Stimulated activated naive B cell treated with anti-CD40 and anti-IgM and Interleukin-4, amounts not matched to agents 10 μg/mL and 1 μg/mL and 100 μg/mL, for 72 hours (primary cell): ENCODE measurements at regions not wholly inside any gene's neighbourhood (a gene's known extent, or its start where the extent isn't known, plus 50 kb on each side); places are given as distances from the start of the nearest gene placed in this dataset.

Experiments
- ATAC-seq, 2 donors: fragments of 150-1000 bp; cut with Tn5 transposase; replicated peaks; 2 replicates each; pipeline ENCODE4 v1.10.0; 2021; ENCODE audit warnings: moderate library complexity in 1 of 2
- DNase-seq: peaks from one replicate; pipeline ENCODE4 v3.0.0; 2021
- H3K27ac Mint-ChIP-seq: one replicate; pipeline ENCODE4 v1.8.0; 2022; ENCODE audit warnings: mild to moderate bottlenecking, mixed read lengths
- H3K27me3 Mint-ChIP-seq, 2 donors: one replicate each; pipeline ENCODE4 v1.8.0; 2022; ENCODE audit warnings: mixed read lengths in 2 of 2
- H3K36me3 Mint-ChIP-seq, 2 donors: one replicate each; pipeline ENCODE4 v1.8.0; 2022; ENCODE audit warnings: mixed read lengths in 2 of 2, mild to moderate bottlenecking in 1 of 2
- H3K4me1 Mint-ChIP-seq, 2 donors: one replicate each; pipeline ENCODE4 v1.8.0; 2022; ENCODE audit warnings: mixed read lengths in 2 of 2, mild to moderate bottlenecking in 1 of 2
- H3K4me3 Mint-ChIP-seq, 2 donors: one replicate each; pipeline ENCODE4 v1.8.0; 2022; ENCODE audit warnings: mild to moderate bottlenecking in 2 of 2, mixed read lengths in 2 of 2, moderate library complexity in 1 of 2
- H3K9me3 Mint-ChIP-seq, 2 donors: one replicate each; pipeline ENCODE4 v1.8.0; 2022; ENCODE audit warnings: mixed read lengths in 2 of 2, mild to moderate bottlenecking in 1 of 2

DNA sequence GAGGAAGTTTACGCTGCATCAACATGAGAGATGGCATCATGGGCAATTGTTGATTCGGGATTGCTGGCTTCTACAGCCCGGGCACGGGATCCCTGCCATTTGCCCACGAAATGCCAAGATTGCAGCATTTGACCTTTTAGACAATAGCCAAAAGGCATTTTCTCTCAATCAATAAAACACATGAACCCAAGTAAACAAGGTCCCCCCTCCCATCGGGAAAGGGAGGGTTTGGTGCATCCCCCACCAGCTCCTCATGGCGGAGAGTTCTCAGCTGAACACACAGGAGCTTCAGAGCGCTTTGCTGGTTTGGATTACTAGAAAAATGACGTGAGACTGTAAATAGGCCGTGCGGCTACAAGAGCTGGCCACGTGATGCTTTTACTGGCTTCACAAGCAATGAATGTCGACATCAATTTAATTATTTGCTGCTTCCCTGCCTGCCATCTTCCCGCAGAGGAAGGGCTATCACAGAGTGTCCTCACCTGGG is 147.6 kb downstream of the C16orf95 start:
- Mint-ChIP-seq H3K4me1 (no peaks in the 10 kb centered on the region), H3K27ac (no peak overlapping the region), H3K9me3 (peaks cover 4 to 9% of the 10 kb centered on the region in 2 donors), H3K27me3 (no peaks in the 10 kb centered on the region), H3K36me3 (no peaks in the 10 kb centered on the region), H3K4me3 (no peak overlapping the region)
- ATAC-seq (no peak), DNase-seq (no peak)

DNA sequence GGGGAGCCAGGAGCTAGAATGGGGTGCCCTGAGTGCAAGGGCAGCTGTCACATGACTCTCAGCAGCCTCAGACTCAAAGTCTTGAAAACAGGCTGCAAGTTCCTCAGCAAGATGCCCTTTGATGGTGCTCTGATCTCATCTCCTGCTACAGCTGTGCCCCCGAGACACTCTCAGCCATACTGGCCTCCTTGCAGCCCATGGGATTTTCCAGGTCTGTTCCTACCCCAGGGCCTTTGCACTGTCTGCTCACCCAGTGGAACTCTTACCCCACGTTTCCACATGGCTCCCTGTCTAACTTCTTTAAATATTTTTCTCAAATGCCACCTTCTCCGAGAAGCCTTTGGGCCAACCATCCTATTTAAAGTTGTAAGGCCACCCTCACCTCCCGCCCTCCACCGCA is 146.9 kb downstream of the C16orf95 start:
- ATAC-seq: no peak
- H3K27me3 Mint-ChIP-seq: no peaks in the 10 kb centered on the region
- DNase-seq: no peak
- no peak overlapping the region for H3K4me3 Mint-ChIP-seq
- H3K36me3 Mint-ChIP-seq: no peaks in the 10 kb centered on the region
- H3K27ac Mint-ChIP-seq: no peak overlapping the region
- H3K9me3 Mint-ChIP-seq: peaks cover 4 to 9% of the 10 kb centered on the region in 2 donors
- no peaks in the 10 kb centered on the region for H3K4me1 Mint-ChIP-seq

DNA sequence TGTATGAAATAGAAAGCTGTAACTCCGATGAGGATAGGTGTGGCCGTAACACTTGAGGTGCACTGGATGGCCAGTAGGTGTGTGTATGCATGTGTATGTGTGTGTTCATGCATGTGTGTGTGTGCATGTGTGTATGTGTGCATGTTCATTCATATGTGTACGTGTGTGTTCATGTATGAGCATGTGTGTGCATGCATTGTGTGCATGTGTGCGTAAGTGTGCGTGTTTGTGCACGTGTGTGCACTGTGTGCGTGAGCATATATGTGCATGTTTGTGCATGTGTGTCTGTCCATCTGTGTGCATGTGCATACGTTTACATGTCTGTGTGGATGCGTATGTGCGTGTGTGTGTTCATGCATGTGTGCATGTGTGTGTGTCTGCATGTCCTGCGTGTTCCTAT is 145.5 kb downstream of the C16orf95 start:
- Mint-ChIP-seq H3K9me3 (peaks cover 4 to 9% of the 10 kb centered on the region in 2 donors), H3K27ac (no peak overlapping the region), H3K36me3 (no peaks in the 10 kb centered on the region), H3K27me3 (peaks cover 0 to 3% of the 10 kb centered on the region in 2 donors), H3K4me3 (no peak overlapping the region), H3K4me1 (no peaks in the 10 kb centered on the region)
- no peak for ATAC-seq
- DNase-seq: no peak

DNA sequence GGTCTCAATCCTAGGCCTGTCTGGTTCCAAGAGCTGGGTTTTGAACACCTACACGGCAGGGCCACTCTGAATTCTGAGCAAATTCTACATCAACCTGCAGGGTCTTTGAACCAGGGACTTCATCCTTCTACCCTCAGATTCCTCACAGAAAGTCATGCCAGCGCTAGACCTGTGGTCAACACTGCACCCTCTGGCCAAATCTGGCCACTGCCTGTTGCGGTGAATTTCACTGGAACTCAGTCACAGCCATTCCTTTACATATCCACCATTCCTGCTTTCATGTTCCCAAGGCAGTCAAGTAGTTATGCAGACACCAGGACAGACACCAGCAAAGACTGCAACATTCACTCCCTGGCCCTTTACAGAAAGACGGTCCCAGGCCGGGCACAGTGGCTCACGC is 144.6 kb downstream of the C16orf95 start:
- H3K9me3 Mint-ChIP-seq: peaks cover 3% of the 10 kb centered on the region in 2 donors
- no peak for DNase-seq

DNA sequence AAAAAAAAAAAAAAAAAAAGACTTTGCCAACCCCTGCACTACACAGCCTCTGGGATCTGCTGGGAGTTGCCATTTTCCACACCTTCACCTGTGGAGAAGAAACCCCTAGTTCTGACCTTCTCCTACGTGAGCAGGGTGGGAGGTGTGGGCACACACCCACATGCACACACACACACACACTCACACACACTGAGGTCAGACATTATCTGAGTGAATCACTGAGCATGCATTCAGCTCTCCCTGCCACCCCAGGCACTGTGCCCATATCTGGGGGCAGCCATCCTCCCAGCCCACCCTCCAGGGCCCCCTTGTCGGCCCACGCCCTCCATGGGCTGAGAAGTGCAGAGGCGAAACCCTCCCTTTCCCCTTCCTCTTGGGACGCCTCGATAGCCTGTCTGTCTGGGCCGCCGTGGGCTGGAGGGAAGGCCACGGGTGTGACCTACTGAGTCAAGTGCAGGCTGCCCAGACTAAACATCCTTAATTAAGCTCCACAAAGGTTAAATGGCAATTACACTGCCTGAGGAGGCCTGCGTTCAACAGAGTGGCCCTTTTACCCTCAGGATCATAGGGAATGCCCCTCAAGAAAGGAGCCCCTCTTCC is 143.8 kb downstream of the C16orf95 start:
- DNase-seq (no peak), ATAC-seq (no peak)
- Mint-ChIP-seq H3K27ac (no peak overlapping the region), H3K4me1 (no peaks in the 10 kb centered on the region), H3K4me3 (no peak overlapping the region), H3K36me3 (no peaks in the 10 kb centered on the region), H3K9me3 (no peaks in the 10 kb centered on the region), H3K27me3 (peaks cover 16 to 20% of the 10 kb centered on the region in 2 donors)

More for the DNA sequence above, 144.6 kb downstream of the C16orf95 start:
- H3K27me3 Mint-ChIP-seq: peaks cover 9 to 12% of the 10 kb centered on the region in 2 donors
- no peak for ATAC-seq
- H3K4me3 Mint-ChIP-seq: no peak overlapping the region
- H3K4me1 Mint-ChIP-seq: no peaks in the 10 kb centered on the region
- no peaks in the 10 kb centered on the region for H3K36me3 Mint-ChIP-seq
- no peak overlapping the region for H3K27ac Mint-ChIP-seq

DNA sequence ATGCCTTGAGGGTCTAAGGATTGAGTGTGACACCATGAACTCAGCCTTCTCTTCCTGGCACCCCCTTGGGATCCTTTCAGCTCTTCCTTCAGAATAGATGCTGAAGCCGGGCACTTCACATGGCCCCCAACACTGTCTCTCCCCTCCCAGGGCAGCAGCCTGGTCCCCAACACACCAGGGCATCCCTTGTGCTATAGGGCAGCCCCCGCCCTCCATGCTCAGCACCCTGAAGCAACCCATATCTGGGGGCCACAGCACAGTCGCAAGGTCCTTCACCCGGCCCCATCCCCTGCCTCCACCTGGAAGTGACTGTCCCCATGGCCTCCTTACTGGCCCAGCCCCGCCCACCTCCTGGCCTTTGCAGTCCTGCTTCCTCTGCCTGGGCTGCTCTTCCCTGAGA is 143.1 kb downstream of the C16orf95 start:
- Mint-ChIP-seq H3K9me3 (no peaks in the 10 kb centered on the region), H3K27ac (no peak overlapping the region), H3K4me3 (no peak overlapping the region), H3K36me3 (no peaks in the 10 kb centered on the region), H3K27me3 (peaks cover 23 to 26% of the 10 kb centered on the region in 2 donors), H3K4me1 (no peaks in the 10 kb centered on the region)
- DNase-seq (no peak), ATAC-seq (no peak)

DNA sequence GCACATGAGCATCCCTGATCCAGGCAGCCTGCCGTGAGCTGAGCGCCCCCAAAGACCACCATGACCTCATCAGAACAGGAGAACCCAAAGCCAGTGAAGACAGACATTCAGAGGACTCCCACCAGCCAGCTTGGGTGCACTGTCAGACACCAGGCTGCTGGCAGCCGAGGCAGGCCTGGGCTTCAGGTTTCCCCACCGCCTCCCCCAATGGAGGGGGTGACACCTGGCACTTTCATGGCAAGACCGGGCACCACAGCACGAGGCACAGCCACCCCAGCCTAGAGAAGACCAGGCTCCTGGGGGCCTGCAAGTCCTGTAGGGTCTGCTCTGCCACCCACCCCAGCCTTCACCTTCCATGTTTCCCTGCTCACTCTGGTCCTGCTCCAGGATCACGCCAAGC is 140.5 kb downstream of the C16orf95 start:
- ATAC-seq: no peak
- H3K4me3 Mint-ChIP-seq: no peak overlapping the region
- H3K27me3 Mint-ChIP-seq: peaks cover 32 to 41% of the 10 kb centered on the region in 2 donors
- H3K4me1 Mint-ChIP-seq: no peaks in the 10 kb centered on the region
- no peaks in the 10 kb centered on the region for H3K36me3 Mint-ChIP-seq
- H3K27ac Mint-ChIP-seq: no peak overlapping the region
- H3K9me3 Mint-ChIP-seq: no peaks in the 10 kb centered on the region
- no peak for DNase-seq

DNA sequence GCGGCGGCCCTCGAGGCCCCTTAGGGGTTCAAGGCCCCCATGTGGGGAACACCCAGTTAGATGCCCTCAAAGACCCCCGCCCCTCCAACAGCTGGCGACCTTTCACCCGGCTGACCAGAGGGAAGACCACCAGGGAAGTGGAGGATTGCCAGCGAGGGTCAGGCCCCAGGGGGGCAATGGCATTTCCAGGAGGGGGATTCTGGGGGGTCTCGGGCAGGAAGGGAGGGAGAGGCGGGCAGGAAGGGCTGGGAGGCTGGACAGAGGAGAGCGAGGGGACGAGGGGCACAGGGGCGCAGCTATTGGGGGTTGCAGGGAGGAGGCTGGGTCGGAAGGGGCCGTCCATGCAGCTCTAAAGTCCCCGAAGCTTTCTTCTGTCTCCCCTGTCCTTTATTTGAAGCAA is 139.5 kb downstream of the C16orf95 start:
- Mint-ChIP-seq H3K4me3 (no peak overlapping the region), H3K36me3 (no peaks in the 10 kb centered on the region), H3K27me3 (peaks cover 32 to 41% of the 10 kb centered on the region in 2 donors), H3K9me3 (no peaks in the 10 kb centered on the region), H3K4me1 (no peaks in the 10 kb centered on the region), H3K27ac (no peak overlapping the region)
- no peak for DNase-seq
- no peak for ATAC-seq

DNA sequence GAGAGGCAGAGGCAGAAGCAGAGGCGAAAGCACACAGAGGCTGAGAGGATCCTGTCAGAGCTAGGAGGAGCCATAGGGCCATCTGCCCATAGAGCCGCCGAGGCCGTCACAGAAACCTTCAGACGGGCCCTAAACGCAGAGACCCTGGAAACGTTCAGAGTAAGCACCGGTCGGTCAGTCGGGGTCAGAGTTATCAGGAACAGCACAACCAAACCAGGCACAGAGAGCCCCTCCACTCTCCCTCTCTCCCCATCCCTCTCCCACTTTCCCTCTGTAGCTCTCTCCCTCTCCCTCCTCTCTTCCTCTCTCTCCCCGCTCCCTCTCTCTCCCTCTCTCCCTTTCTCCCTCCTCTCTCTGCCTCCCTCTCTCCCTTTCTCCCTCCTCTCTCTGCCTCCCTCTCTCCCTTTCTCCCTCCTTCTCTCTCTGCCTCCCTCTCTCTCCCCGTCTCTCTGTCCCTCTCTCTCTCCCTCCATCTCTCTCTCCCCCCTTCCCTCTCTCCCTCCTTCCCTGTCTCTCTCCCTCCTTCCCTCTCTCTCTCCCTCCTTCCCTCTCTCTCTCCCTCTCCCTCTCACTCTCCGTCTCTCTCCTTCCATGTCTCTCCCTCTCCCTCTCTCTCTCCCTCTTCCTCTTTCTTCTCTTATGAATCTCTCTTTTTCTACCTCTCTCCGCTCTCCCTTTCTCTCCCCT is 138.9 kb downstream of the C16orf95 start:
- ATAC-seq (no peak), DNase-seq (no peak)
- H3K4me1 Mint-ChIP-seq: no peaks in the 10 kb centered on the region
- no peaks in the 10 kb centered on the region for H3K9me3 Mint-ChIP-seq
- H3K27ac Mint-ChIP-seq: no peak overlapping the region
- no peak overlapping the region for H3K4me3 Mint-ChIP-seq
- H3K27me3 Mint-ChIP-seq: peaks cover 32 to 41% of the 10 kb centered on the region in 2 donors
- H3K36me3 Mint-ChIP-seq: no peaks in the 10 kb centered on the region

DNA sequence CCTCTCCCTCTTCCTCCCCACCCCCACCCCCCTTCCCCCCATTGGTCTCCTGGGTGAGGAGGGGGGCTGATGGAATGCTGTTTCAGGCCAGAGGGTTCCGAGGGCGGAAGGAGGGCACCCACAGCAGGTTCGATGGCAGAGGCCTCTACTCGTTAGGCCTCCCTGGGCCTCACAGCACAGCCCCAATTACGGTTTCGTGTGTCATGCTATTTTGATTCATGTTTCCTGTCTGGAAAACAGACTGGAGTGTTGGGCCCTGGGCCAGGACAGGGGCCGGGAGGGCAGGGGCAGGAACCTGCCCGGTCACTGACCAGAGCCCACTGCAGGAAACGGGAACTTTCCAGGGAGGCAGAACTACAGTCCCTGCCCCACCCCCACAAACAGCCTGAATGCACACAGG is 138.2 kb downstream of the C16orf95 start:
- ATAC-seq: no peak
- H3K4me3 Mint-ChIP-seq: no peak overlapping the region
- H3K27me3 Mint-ChIP-seq: peaks cover 32 to 41% of the 10 kb centered on the region in 2 donors
- H3K9me3 Mint-ChIP-seq: no peaks in the 10 kb centered on the region
- H3K27ac Mint-ChIP-seq: no peak overlapping the region
- H3K4me1 Mint-ChIP-seq: no peaks in the 10 kb centered on the region
- no peak for DNase-seq
- no peaks in the 10 kb centered on the region for H3K36me3 Mint-ChIP-seq

DNA sequence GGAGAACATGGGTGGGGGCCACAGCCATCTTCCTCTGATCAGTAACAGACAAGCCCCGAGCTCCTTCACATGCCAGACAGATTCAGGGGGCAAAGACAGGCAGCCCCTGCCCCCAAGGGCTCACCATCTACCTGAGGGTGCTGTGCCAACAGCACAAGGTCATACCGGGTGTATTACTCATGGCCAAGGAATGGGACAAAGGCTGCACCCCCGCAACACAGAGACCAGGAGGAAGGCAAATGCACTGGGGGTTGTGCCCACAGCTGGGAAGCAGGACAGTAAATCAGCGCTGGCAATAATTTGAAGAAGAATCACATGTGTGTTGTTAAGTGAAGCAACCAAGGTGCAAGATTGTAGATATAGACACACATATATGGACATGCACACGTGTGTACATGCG is 137.1 kb downstream of the C16orf95 start:
- Mint-ChIP-seq H3K27me3 (peaks cover 32 to 41% of the 10 kb centered on the region in 2 donors), H3K4me1 (no peaks in the 10 kb centered on the region)

DNA sequence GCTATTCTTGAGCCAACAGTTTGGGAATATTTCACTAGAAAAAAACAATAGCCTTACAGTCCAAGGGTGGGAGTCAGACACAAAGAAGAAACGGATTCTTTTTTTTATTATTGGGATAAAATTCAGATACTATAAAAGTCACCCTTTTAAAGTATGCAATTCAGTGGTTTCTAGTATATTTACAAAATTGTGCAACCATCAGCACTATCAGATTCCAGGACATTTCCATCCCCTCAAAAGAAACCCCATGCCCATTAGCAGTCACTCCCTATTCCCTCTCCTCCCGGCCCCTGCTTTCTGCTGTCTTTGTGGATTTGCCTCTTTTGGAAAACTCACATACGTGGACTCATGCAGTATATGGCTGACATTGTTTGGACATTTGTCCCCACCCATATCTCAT is 134.4 kb downstream of the C16orf95 start:
- H3K27ac Mint-ChIP-seq: no peak overlapping the region
- ATAC-seq (no peak), DNase-seq (no peak)
- peaks cover 0 to 5% of the 10 kb centered on the region in 2 donors for H3K4me1 Mint-ChIP-seq
- H3K9me3 Mint-ChIP-seq: peaks cover 9 to 11% of the 10 kb centered on the region in 2 donors
- no peaks in the 10 kb centered on the region for H3K36me3 Mint-ChIP-seq
- no peak overlapping the region for H3K4me3 Mint-ChIP-seq
- H3K27me3 Mint-ChIP-seq: peaks cover 22 to 28% of the 10 kb centered on the region in 2 donors

More for the DNA sequence above, 137.1 kb downstream of the C16orf95 start:
- Mint-ChIP-seq H3K9me3 (no peaks in the 10 kb centered on the region), H3K27ac (no peak overlapping the region), H3K36me3 (no peaks in the 10 kb centered on the region), H3K4me3 (no peak overlapping the region)
- ATAC-seq (no peak), DNase-seq (no peak)

DNA sequence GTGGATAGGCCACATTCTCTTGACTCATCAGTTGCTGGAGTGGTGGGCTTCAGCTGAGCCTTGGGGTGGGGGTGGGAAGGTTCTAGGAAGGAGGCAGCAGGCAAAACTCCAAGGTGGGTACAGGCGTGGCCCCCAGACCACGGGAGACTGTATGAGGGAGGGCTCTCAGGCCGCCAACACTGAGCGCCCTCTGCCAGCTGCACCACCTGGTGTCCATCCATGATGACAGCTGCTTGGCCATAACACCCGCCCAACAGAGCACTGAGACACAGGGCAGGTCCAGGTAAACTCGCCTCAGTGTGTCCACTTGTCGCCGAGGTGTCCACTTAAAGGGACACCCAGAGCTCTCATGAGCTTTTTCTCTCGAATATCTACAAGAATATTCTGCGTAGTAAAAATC is 133.5 kb downstream of the C16orf95 start:
- H3K4me1 Mint-ChIP-seq: peaks cover 0 to 5% of the 10 kb centered on the region in 2 donors
- no peak for DNase-seq
- H3K27ac Mint-ChIP-seq: no peak overlapping the region
- no peaks in the 10 kb centered on the region for H3K36me3 Mint-ChIP-seq
- ATAC-seq: no peak
- peaks cover 13 to 19% of the 10 kb centered on the region in 2 donors for H3K27me3 Mint-ChIP-seq
- no peak overlapping the region for H3K4me3 Mint-ChIP-seq
- peaks cover 14 to 16% of the 10 kb centered on the region in 2 donors for H3K9me3 Mint-ChIP-seq

DNA sequence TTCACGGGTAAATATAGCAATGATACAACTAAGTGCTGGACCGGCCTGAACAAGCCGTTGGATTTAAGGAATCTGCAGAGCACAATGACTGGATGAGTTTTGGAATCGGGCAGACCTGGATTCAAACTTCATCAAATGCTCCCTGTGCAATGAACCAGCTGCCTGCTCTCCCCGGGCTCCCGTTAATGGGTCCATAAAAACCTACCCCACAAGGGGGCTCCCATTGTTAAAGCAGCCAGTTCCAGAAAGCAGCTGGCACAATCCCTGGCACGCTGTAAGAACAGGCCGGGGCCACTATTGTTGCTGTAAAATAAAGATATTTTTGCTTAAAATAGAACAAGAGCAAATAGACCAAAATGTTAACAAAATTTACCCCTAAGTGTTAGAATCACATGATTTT is 131.9 kb downstream of the C16orf95 start:
- no peak for ATAC-seq
- peaks cover 0 to 9% of the 10 kb centered on the region in 2 donors for H3K27me3 Mint-ChIP-seq
- peaks cover 14 to 16% of the 10 kb centered on the region in 2 donors for H3K9me3 Mint-ChIP-seq
- H3K27ac Mint-ChIP-seq: no peak overlapping the region
- H3K4me3 Mint-ChIP-seq: no peak overlapping the region
- peaks cover 0 to 5% of the 10 kb centered on the region in 2 donors for H3K4me1 Mint-ChIP-seq
- H3K36me3 Mint-ChIP-seq: no peaks in the 10 kb centered on the region
- DNase-seq: no peak

DNA sequence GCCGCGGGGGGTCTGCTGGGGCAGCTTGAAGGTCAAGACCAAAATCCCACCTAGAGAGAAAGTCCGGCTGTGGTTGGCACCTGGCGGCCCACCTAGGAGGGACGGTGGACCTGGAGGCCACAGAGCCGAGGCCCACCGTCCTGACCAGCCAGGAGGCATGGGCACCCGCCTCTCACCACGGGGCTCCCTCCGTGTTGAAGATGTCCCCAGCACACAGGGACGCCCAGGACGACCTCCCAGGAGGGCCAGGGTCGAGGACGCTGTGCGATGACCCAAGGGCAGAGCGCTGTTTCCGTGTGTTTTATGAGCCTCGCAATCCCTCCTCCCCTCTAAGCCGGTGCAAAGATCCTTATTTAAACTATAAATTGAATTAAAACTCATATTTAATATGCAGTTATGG is 131.2 kb downstream of the C16orf95 start:
- DNase-seq: no peak
- H3K27me3 Mint-ChIP-seq: peaks cover 0 to 2% of the 10 kb centered on the region in 2 donors
- no peak overlapping the region for H3K27ac Mint-ChIP-seq
- H3K4me1 Mint-ChIP-seq: peaks cover 0 to 5% of the 10 kb centered on the region in 2 donors
- ATAC-seq: no peak
- no peaks in the 10 kb centered on the region for H3K36me3 Mint-ChIP-seq
- H3K4me3 Mint-ChIP-seq: no peak overlapping the region
- H3K9me3 Mint-ChIP-seq: peaks cover 14 to 16% of the 10 kb centered on the region in 2 donors
